Astrocyte (in vitro differentiated cells and primary cell): ENCODE measurements at regions not wholly inside any gene's neighbourhood (a gene's known extent, or its start where the extent isn't known, plus 50 kb on each side); places are given as distances from the start of the nearest gene placed in this dataset.

ENCODE experiments used
- DNase-seq: peaks from one replicate; pipeline ENCODE4 v3.0.0-alpha.2; 2010; ENCODE audit warnings: low read depth
- FAIRE-seq: peaks from 2 replicates; lab custom pipeline; 2011; peaks lifted over from hg19 to GRCh38; lab: Jason Lieb, UNC
- H2AFZ ChIP-seq: 2 replicates; pipeline ENCODE4 v1.6.0; 2012; ENCODE audit warnings: low read depth, low read length, inconsistent platforms
- H3K27ac ChIP-seq: 2 replicates; pipeline ENCODE4 v1.5.1; 2011; ENCODE audit warnings: low read depth, low read length, inconsistent platforms
- H3K27me3 ChIP-seq: 2 replicates; pipeline ENCODE4 v1.6.0; 2011; ENCODE audit warnings: low read length, inconsistent platforms; ENCODE audit not compliant: insufficient read depth
- H3K36me3 ChIP-seq: 2 replicates; pipeline ENCODE4 v1.5.1; 2011; ENCODE audit warnings: low read length, inconsistent platforms; ENCODE audit not compliant: insufficient read depth
- H3K4me1 ChIP-seq: 2 replicates; pipeline ENCODE4 v1.5.1; 2011; ENCODE audit warnings: low read length, inconsistent platforms; ENCODE audit not compliant: insufficient read depth
- H3K4me2 ChIP-seq: 2 replicates; pipeline ENCODE4 v1.6.0; 2012; ENCODE audit warnings: low read length, inconsistent platforms
- H3K4me3 ChIP-seq: 2 replicates; pipeline ENCODE4 v1.5.1; 2011; ENCODE audit warnings: low read depth, mild to moderate bottlenecking, low read length, inconsistent platforms; ENCODE audit not compliant: insufficient read depth
- H3K79me2 ChIP-seq: 2 replicates; pipeline ENCODE4 v1.6.0; 2012; ENCODE audit warnings: mild to moderate bottlenecking, low read length, inconsistent platforms; ENCODE audit not compliant: insufficient read depth
- H3K9ac ChIP-seq: 2 replicates; pipeline ENCODE4 v1.6.0; 2012; ENCODE audit warnings: mild to moderate bottlenecking, low read length, inconsistent platforms
- H3K9me3 ChIP-seq: 2 replicates; pipeline ENCODE4 v1.5.1; 2012; ENCODE audit warnings: low read depth, mild to moderate bottlenecking, low read length, inconsistent platforms; ENCODE audit not compliant: insufficient read depth
- H4K20me1 ChIP-seq: 2 replicates; pipeline ENCODE4 v1.6.0; 2012; ENCODE audit warnings: low read length, inconsistent platforms; ENCODE audit not compliant: insufficient read depth
- H3K27ac Mint-ChIP-seq: one replicate; pipeline ENCODE4 v1.8.0; 2021; ENCODE audit warnings: mild to moderate bottlenecking, mixed read lengths; ENCODE audit not compliant: unreplicated experiment
- H3K27me3 Mint-ChIP-seq: one replicate; pipeline ENCODE4 v1.8.0; 2021; ENCODE audit warnings: low read depth, mixed read lengths; ENCODE audit not compliant: unreplicated experiment
- H3K36me3 Mint-ChIP-seq: one replicate; pipeline ENCODE4 v1.8.0; 2021; ENCODE audit warnings: low read depth, mixed read lengths; ENCODE audit not compliant: unreplicated experiment
- H3K4me1 Mint-ChIP-seq: one replicate; pipeline ENCODE4 v1.8.0; 2021; ENCODE audit warnings: low read depth, mixed read lengths; ENCODE audit not compliant: unreplicated experiment
- H3K4me3 Mint-ChIP-seq: one replicate; pipeline ENCODE4 v1.8.0; 2021; ENCODE audit warnings: mild to moderate bottlenecking, moderate library complexity, mixed read lengths; ENCODE audit not compliant: unreplicated experiment
- H3K9me3 Mint-ChIP-seq: one replicate; pipeline ENCODE4 v1.8.0; 2021; ENCODE audit warnings: mild to moderate bottlenecking, mixed read lengths; ENCODE audit not compliant: unreplicated experiment
- EZH2 ChIP-seq: IDR thresholded peaks from 2 replicates; pipeline ENCODE4 v1.6.1; 2012; ENCODE audit warnings: mild to moderate bottlenecking, low read length, inconsistent platforms; ENCODE audit not compliant: insufficient read depth
- TF ChIP-seq, protein P1 (sequence below): IDR thresholded peaks from 2 replicates; pipeline ENCODE4 v1.5.1; 2011; ENCODE audit warnings: low read depth, mild to moderate bottlenecking, inconsistent platforms, low read length, moderate library complexity; ENCODE audit not compliant: insufficient read depth

DNA sequence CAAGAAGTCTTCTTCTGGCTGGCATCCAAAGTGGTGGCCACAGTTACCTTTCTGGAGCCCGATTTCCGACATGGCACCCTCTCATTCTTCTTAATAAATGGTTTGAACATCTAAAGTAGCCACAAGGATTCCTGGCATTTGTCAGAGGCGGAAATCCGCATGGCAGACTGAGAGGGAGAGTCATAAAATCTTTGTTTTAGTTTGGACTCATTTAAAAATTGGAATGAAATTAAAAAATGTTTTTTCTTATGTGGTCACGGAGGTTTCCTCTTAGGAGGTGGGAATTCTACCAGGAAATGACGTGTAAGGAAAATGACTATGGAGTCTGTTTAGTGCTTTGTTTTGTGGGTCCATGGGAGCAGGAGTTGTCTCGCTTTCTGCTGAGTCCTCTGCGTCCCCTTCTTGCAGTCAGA is 133.0 kb upstream of the PTCH1 start:
- TF ChIP-seq, protein P1, sequence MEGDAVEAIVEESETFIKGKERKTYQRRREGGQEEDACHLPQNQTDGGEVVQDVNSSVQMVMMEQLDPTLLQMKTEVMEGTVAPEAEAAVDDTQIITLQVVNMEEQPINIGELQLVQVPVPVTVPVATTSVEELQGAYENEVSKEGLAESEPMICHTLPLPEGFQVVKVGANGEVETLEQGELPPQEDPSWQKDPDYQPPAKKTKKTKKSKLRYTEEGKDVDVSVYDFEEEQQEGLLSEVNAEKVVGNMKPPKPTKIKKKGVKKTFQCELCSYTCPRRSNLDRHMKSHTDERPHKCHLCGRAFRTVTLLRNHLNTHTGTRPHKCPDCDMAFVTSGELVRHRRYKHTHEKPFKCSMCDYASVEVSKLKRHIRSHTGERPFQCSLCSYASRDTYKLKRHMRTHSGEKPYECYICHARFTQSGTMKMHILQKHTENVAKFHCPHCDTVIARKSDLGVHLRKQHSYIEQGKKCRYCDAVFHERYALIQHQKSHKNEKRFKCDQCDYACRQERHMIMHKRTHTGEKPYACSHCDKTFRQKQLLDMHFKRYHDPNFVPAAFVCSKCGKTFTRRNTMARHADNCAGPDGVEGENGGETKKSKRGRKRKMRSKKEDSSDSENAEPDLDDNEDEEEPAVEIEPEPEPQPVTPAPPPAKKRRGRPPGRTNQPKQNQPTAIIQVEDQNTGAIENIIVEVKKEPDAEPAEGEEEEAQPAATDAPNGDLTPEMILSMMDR = no peak
- TF ChIP-seq EZH2 = no peak
- no peak overlapping the region for H3K9ac ChIP-seq
- Mint-ChIP-seq H3K36me3 (no peaks in the 10 kb centered on the region), H3K4me3 (no peak overlapping the region), H3K9me3 (no peaks in the 10 kb centered on the region), H3K4me1 (peaks cover 3% of the 10 kb centered on the region), H3K27me3 (no peaks in the 10 kb centered on the region), H3K27ac (no peak overlapping the region)
- H3K27ac ChIP-seq = no peak overlapping the region
- H3K9me3 ChIP-seq = no peaks in the 10 kb centered on the region
- peak; percentile 37 for DNase-seq
- H3K79me2 ChIP-seq = no peaks in the 10 kb centered on the region
- H3K27me3 ChIP-seq = peaks cover 3% of the 10 kb centered on the region
- no peak overlapping the region for H3K4me2 ChIP-seq
- no peaks in the 10 kb centered on the region for H3K4me1 ChIP-seq
- H3K4me3 ChIP-seq = no peak overlapping the region
- H2AFZ ChIP-seq = no peak overlapping the region
- no peak for FAIRE-seq
- H4K20me1 ChIP-seq = no peaks in the 10 kb centered on the region
- no peaks in the 10 kb centered on the region for H3K36me3 ChIP-seq

DNA sequence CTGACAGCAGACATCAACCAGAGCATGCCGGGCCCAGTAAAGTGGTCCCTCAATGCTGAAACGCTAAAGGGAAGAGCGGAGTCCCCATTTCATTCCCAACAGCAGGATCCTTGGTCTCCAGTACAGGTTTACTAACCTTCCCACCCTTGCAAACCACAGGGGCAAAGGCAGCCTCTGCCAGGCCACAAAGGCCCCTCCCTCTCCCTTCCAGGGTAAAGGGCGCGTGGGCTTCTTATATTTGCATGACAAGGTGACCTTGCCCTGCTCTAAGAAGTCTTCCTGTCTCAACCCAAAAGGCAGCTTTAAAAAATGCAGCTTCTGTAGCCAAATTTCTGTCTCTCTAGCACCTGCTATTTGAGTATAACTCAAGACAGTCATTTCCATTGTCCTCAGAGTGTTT is 131.5 kb upstream of the PTCH1 start:
- Histone ChIP-seq H4K20me1 (no peaks in the 10 kb centered on the region), H3K4me2 (no peak overlapping the region), H3K36me3 (no peaks in the 10 kb centered on the region), H3K9ac (no peak overlapping the region), H3K27ac (no peak overlapping the region), H3K4me3 (no peak overlapping the region), H2AFZ (no peak overlapping the region), H3K27me3 (peaks cover 3% of the 10 kb centered on the region), H3K4me1 (no peaks in the 10 kb centered on the region), H3K9me3 (no peaks in the 10 kb centered on the region), H3K79me2 (no peaks in the 10 kb centered on the region)
- H3K27me3 Mint-ChIP-seq = no peaks in the 10 kb centered on the region
- no peak overlapping the region for H3K27ac Mint-ChIP-seq
- no peaks in the 10 kb centered on the region for H3K9me3 Mint-ChIP-seq
- no peak overlapping the region for H3K4me3 Mint-ChIP-seq
- H3K36me3 Mint-ChIP-seq = peaks cover 3% of the 10 kb centered on the region
- H3K4me1 Mint-ChIP-seq = peaks cover 3% of the 10 kb centered on the region
- TF ChIP-seq EZH2 = no peak
- TF ChIP-seq, protein P1 = no peak
- no peak for FAIRE-seq
- no peak for DNase-seq

DNA sequence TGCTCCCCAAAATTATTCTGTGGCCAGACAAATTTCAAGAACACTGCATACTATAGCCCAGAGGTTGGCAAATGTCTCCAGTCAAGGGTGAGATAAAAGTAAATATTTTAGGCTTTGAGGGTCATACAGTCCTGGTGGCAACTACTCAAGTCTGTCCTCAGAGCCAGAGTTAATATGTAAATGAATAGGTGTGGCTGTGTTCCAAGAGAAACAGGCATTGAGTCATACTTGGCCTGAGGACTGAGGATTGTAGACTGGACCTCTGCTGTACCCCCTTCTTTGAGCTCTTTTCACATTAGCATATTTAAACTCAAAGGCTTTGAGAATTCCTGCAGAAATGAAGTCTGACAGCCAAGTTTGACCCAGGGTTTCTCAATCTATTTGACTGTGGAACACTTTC is 129.2 kb upstream of the PTCH1 start:
- H3K27me3 Mint-ChIP-seq = no peaks in the 10 kb centered on the region
- Histone ChIP-seq H3K79me2 (no peaks in the 10 kb centered on the region), H3K9me3 (peaks cover 3% of the 10 kb centered on the region), H3K27ac (no peak overlapping the region), H4K20me1 (no peaks in the 10 kb centered on the region), H3K27me3 (peaks cover 3% of the 10 kb centered on the region), H3K9ac (no peak overlapping the region), H2AFZ (no peak overlapping the region), H3K4me1 (no peaks in the 10 kb centered on the region), H3K4me3 (no peak overlapping the region), H3K4me2 (no peak overlapping the region), H3K36me3 (no peaks in the 10 kb centered on the region)
- no peak overlapping the region for H3K27ac Mint-ChIP-seq
- no peak overlapping the region for H3K4me3 Mint-ChIP-seq
- DNase-seq = peak; percentile 50
- no peak for FAIRE-seq
- TF ChIP-seq, protein P1 = no peak
- no peak for TF ChIP-seq EZH2
- no peaks in the 10 kb centered on the region for H3K9me3 Mint-ChIP-seq
- H3K4me1 Mint-ChIP-seq = peaks cover 3% of the 10 kb centered on the region
- peaks cover 3% of the 10 kb centered on the region for H3K36me3 Mint-ChIP-seq
